ENCODE measurements at regions not wholly inside any gene's neighbourhood (a gene's known extent, or its start where the extent isn't known, plus 50 kb on each side); places are given as distances from the start of the nearest gene placed in this dataset.
"Not testable (repeated sequence)": the region's sequence is repeated elsewhere in the genome, so short reads cannot be mapped to it uniquely, and the experiment has no call there.

GRCh38 chr7:67666359-67666758, 669.7 kb downstream of the TYW1 start:
- in situ Hi-C loops (cut with HindIII; ENCODE audit: low sequenced_read_pairs), result not testable (repeated sequence)

GRCh38 chr7:67671006-67671548, 674.4 kb downstream of the TYW1 start:
- in situ Hi-C loops (cut with HindIII; ENCODE audit: low sequenced_read_pairs), result no loop called here

GRCh38 chr7:67673861-67674260, 677.2 kb downstream of the TYW1 start:
- in situ Hi-C loops (cut with HindIII; ENCODE audit: low sequenced_read_pairs), result no loop called here

GRCh38 chr7:67674862-67675261, 678.2 kb downstream of the TYW1 start:
- in situ Hi-C loops (cut with HindIII; ENCODE audit: low sequenced_read_pairs), result not testable (repeated sequence)

- in situ Hi-C loops (cut with HindIII; ENCODE audit: low sequenced_read_pairs), result no loop called here
These were observed 679.3 kb downstream of the TYW1 start for GRCh38 chr7:67675971-67676370.

GRCh38 chr7:67678419-67678818, 681.8 kb downstream of the TYW1 start:
- in situ Hi-C loops (cut with HindIII; ENCODE audit: low sequenced_read_pairs), result no loop called here

GRCh38 chr7:67683628-67684027, 687.0 kb downstream of the TYW1 start:
- in situ Hi-C loops (cut with HindIII; ENCODE audit: low sequenced_read_pairs), result no loop called here

- in situ Hi-C loops (cut with HindIII; ENCODE audit: low sequenced_read_pairs), result no loop called here
These were observed 694.1 kb downstream of the TYW1 start for GRCh38 chr7:67690700-67691099.

GRCh38 chr7:67692425-67692824, 695.8 kb downstream of the TYW1 start:
- in situ Hi-C loops (cut with HindIII; ENCODE audit: low sequenced_read_pairs), result no loop called here

GRCh38 chr7:67696124-67696523, 699.5 kb downstream of the TYW1 start:
- in situ Hi-C loops (cut with HindIII; ENCODE audit: low sequenced_read_pairs), result no loop called here

- in situ Hi-C loops (cut with HindIII; ENCODE audit: low sequenced_read_pairs), result no loop called here
These were observed 700.2 kb downstream of the TYW1 start for GRCh38 chr7:67696878-67697277.

- in situ Hi-C loops (cut with HindIII; ENCODE audit: low sequenced_read_pairs), result no loop called here
These were observed 701.7 kb downstream of the TYW1 start for GRCh38 chr7:67698354-67698753.

- in situ Hi-C loops (cut with HindIII; ENCODE audit: low sequenced_read_pairs), result no loop called here
These were observed 709.2 kb downstream of the TYW1 start for GRCh38 chr7:67705850-67706249.

GRCh38 chr7:67711706-67712105, 715.1 kb downstream of the TYW1 start:
- in situ Hi-C loops (cut with HindIII; ENCODE audit: low sequenced_read_pairs), result no loop called here

GRCh38 chr7:67713451-67714056, 716.9 kb downstream of the TYW1 start:
- in situ Hi-C loops (cut with HindIII; ENCODE audit: low sequenced_read_pairs), result no loop called here

- in situ Hi-C loops (cut with HindIII; ENCODE audit: low sequenced_read_pairs), result no loop called here
These were observed 720.1 kb downstream of the TYW1 start for GRCh38 chr7:67716729-67717128.

- in situ Hi-C loops (cut with HindIII; ENCODE audit: low sequenced_read_pairs), result no loop called here
These were observed 727.0 kb downstream of the TYW1 start for GRCh38 chr7:67723591-67723990.

GRCh38 chr7:67724435-67724834, 727.8 kb downstream of the TYW1 start:
- in situ Hi-C loops (cut with HindIII; ENCODE audit: low sequenced_read_pairs), result no loop called here

- in situ Hi-C loops (cut with HindIII; ENCODE audit: low sequenced_read_pairs), result no loop called here
These were observed 728.3 kb downstream of the TYW1 start for GRCh38 chr7:67724955-67725354.

- in situ Hi-C loops (cut with HindIII; ENCODE audit: low sequenced_read_pairs), result no loop called here
These were observed 728.8 kb downstream of the TYW1 start for GRCh38 chr7:67725423-67725822.

- in situ Hi-C loops (cut with HindIII; ENCODE audit: low sequenced_read_pairs), result no loop called here
These were observed 733.1 kb downstream of the TYW1 start for GRCh38 chr7:67729771-67730170.

- in situ Hi-C loops (cut with HindIII; ENCODE audit: low sequenced_read_pairs), result no loop called here
These were observed 735.1 kb downstream of the TYW1 start for GRCh38 chr7:67731704-67732103.

- in situ Hi-C loops (cut with HindIII; ENCODE audit: low sequenced_read_pairs), result no loop called here
These were observed 736.3 kb downstream of the TYW1 start for GRCh38 chr7:67732898-67733297.

All from DLD1 (cell line).